K562 (cell line): ENCODE measurements at regions not wholly inside any gene's neighbourhood (a gene's known extent, or its start where the extent isn't known, plus 50 kb on each side); places are given as distances from the start of the nearest gene placed in this dataset.

ENCODE experiments used
- ATAC-seq: fragments of 200-7000 bp; cut with Tn5 transposase; 3 replicates; pipeline ENCODE4 v1.9.1; 2020; ENCODE audit warnings: moderate library complexity
- BruUV-seq: library from RNA; stranded (reverse); fragments of 400-500 nt; replicated peaks from 2 replicates; lab custom pipeline; 2021; lab: Mats Ljungman, UMichigan
- CTCF ChIA-PET: fragments of 300-600 bp; formaldehyde crosslinking; extraction: SDS; loops from one replicate; lab custom pipeline; 2021; ENCODE audit warnings: low intra/inter-chr PET ratio; lab: Yijun Ruan, JAX
- POLR2A ChIA-PET: fragments of 300-600, 350-650 bp; sonication (Branson Sonifier 250); formaldehyde crosslinking; extraction: SDS; loops from one replicate; lab custom pipeline; 2021; ENCODE audit warnings: antibody characterized with exemption, inconsistent platforms; lab: Yijun Ruan, JAX
- DNase-seq, 4 experiments: peaks; one replicate each; pipeline versions ENCODE4 v3.0.0 to v3.0.0-alpha.2; 2011 to 2018; ENCODE audit warnings: low spot score in 3 of 4, mixed read lengths in 3 of 4; ENCODE audit errors: extremely low read depth in 1 of 4
- FAIRE-seq: peaks from 2 replicates; lab custom pipeline; 2011; peaks lifted over from hg19 to GRCh38; lab: Jason Lieb, UNC
- H2AFZ ChIP-seq: 2 replicates; pipeline ENCODE4 v1.6.0; 2011; ENCODE audit warnings: low read depth, low read length, control low read depth, inconsistent platforms
- H3K27ac ChIP-seq: fragments of 200-600 bp; 3 replicates; pipeline ENCODE4 v1.8.0; 2011; ENCODE audit warnings: low read depth, mild to moderate bottlenecking, control low read depth, inconsistent platforms, low read length, moderate library complexity, mixed read lengths; ENCODE audit errors: extremely low read depth
- H3K27me3 ChIP-seq, 2 experiments: fragments of 300-600 bp in 1 of 2; 2 replicates in 1 of 2; 3 replicates in 1 of 2; pipeline versions ENCODE4 v1.6.0 to v1.8.0; 2011; ENCODE audit warnings: inconsistent platforms in 2 of 2, low read length in 2 of 2, mild to moderate bottlenecking in 1 of 2, mixed read lengths in 1 of 2, moderate library complexity in 1 of 2; ENCODE audit not compliant: control insufficient read depth in 2 of 2, insufficient read depth in 2 of 2
- H3K36me3 ChIP-seq: fragments of 300-600 bp; 3 replicates; pipeline ENCODE4 v1.8.0; 2011; ENCODE audit warnings: mild to moderate bottlenecking, low read length, inconsistent platforms; ENCODE audit not compliant: control insufficient read depth, insufficient read depth
- H3K4me1 ChIP-seq, 2 experiments: fragments of 200-600 bp in 1 of 2; replicated peaks in 1 of 2; 2 replicates in 1 of 2; 3 replicates in 1 of 2; pipeline versions ENCODE4 v1.5.1 to v1.8.0; 2011; ENCODE audit warnings: inconsistent platforms in 2 of 2, low read length in 2 of 2, mild to moderate bottlenecking in 1 of 2, mixed read lengths in 1 of 2, moderate library complexity in 1 of 2; ENCODE audit not compliant: control insufficient read depth in 2 of 2, insufficient read depth in 2 of 2
- H3K4me2 ChIP-seq: 2 replicates; pipeline ENCODE4 v1.6.1; 2011; ENCODE audit warnings: low read length, control low read depth, inconsistent platforms, mixed read lengths; ENCODE audit not compliant: insufficient read depth
- H3K4me3 ChIP-seq: fragments of 200-600 bp; sonication (generic), shearing (Covaris generic); 2 replicates; pipeline ENCODE4 v1.5.1; 2016; ENCODE audit warnings: control low read depth, inconsistent platforms
- H3K79me2 ChIP-seq: fragments of 200-600 bp; 3 replicates; pipeline ENCODE4 v1.8.0; 2011; ENCODE audit warnings: low read length, inconsistent platforms; ENCODE audit not compliant: control insufficient read depth, insufficient read depth
- H3K9ac ChIP-seq, 2 experiments: 2 replicates each; pipeline versions ENCODE4 v1.6.0 to v1.6.1; 2011; ENCODE audit warnings: low read depth in 2 of 2, low read length in 2 of 2, control low read depth in 1 of 2, inconsistent platforms in 1 of 2, mild to moderate bottlenecking in 1 of 2, mixed read lengths in 1 of 2; ENCODE audit not compliant: insufficient read depth in 1 of 2
- H3K9me1 ChIP-seq: one replicate; pipeline ENCODE4 v1.6.0; 2011; ENCODE audit warnings: inconsistent platforms, mild to moderate bottlenecking, low read length, moderate library complexity; ENCODE audit not compliant: control insufficient read depth, insufficient read depth
- H3K9me3 ChIP-seq: replicated peaks from 2 replicates; pipeline ENCODE4 v1.5.1; 2011; ENCODE audit warnings: low read depth, low read length, inconsistent platforms; ENCODE audit not compliant: control insufficient read depth, insufficient read depth
- H4K20me1 ChIP-seq: replicated peaks from 2 replicates; pipeline ENCODE4 v1.6.1; 2011; ENCODE audit warnings: low read length, inconsistent platforms, mixed read lengths; ENCODE audit not compliant: control insufficient read depth, insufficient read depth
- AFF1 ChIP-seq, 2 experiments: fragments of 450-650 bp; IDR thresholded peaks; 2 replicates each; pipeline ENCODE4 v1.6.1; 2018; ENCODE audit warnings: mild to moderate bottlenecking in 2 of 2, low read depth in 1 of 2; ENCODE audit not compliant: partially characterized antibody in 2 of 2
- BHLHE40 ChIP-seq: IDR thresholded peaks from 2 replicates; pipeline ENCODE4 v1.6.1; 2011; ENCODE audit warnings: low read length, improper control_type of control experiment
- ESRRA ChIP-seq: fragments of 450-650 bp; IDR thresholded peaks from 2 replicates; pipeline ENCODE4 v1.6.1; 2014; ENCODE audit warnings: low read depth, mild to moderate bottlenecking, moderate library complexity, borderline replicate concordance
- ETV1 ChIP-seq: fragments of 450-650 bp; conservative IDR thresholded peaks from 2 replicates; pipeline ENCODE4 v1.6.1; 2016; ENCODE audit warnings: missing genetic modification characterization, control low read depth, low read depth, missing compliant biosample characterization
- ILK ChIP-seq: fragments of 450-650 bp; IDR thresholded peaks from 2 replicates; pipeline ENCODE4 v1.6.1; 2016; ENCODE audit warnings: missing genetic modification characterization, low read depth, mild to moderate bottlenecking, missing compliant biosample characterization, moderate library complexity, borderline replicate concordance
- NFIX ChIP-seq: fragments of 250-450 bp; sonication (Bioruptor Pico); IDR thresholded peaks from 2 replicates; pipeline ENCODE4 v1.4.0; 2020; ENCODE audit warnings: low read depth, mild to moderate bottlenecking, moderate library complexity
- NR4A1 ChIP-seq, 2 experiments: fragments of 250-450 bp in 1 of 2; fragments of 450-650 bp in 1 of 2; sonication (Bioruptor Pico) in 1 of 2; IDR thresholded peaks; 2 replicates each; pipeline versions ENCODE4 v1.4.0 to v1.6.1; 2016 to 2020; ENCODE audit warnings: mild to moderate bottlenecking in 2 of 2, missing compliant biosample characterization in 1 of 2, missing genetic modification characterization in 1 of 2, moderate library complexity in 1 of 2
- SNIP1 ChIP-seq: fragments of 450-650 bp; IDR thresholded peaks from 2 replicates; pipeline ENCODE4 v1.7.1; 2017; ENCODE audit warnings: low read depth, mild to moderate bottlenecking
- ZBTB12 ChIP-seq: fragments of 250-450 bp; sonication (Bioruptor Pico); IDR thresholded peaks from 2 replicates; pipeline ENCODE4 v1.4.0; 2020
- WGBS: fragments of 100-300 bp; shearing (Covaris generic); methylation state at CpG from one replicate; pipeline ENCODE4 v1.1.6; 2016; ENCODE audit warnings: low coverage, mixed read lengths; ENCODE audit not compliant: insufficient coverage; ENCODE audit errors: missing lambda C conversion rate; 5-methylcytosine and 5-hydroxymethylcytosine counted together
- in situ Hi-C: fragments of 300-500 bp; cut with MboI; formaldehyde crosslinking; loops from 4 replicates; pipeline ENCODE4 v1.15.0; 2018; ENCODE audit warnings: inconsistent platforms, mixed read lengths
- intact Hi-C: fragments of 100-400 bp; cut with micrococcal nuclease; formaldehyde crosslinking; loops from 2 replicates; pipeline ENCODE4 v1.14.2; 2022

GRCh38 chr12:86744547-86745212 lies 488.5 kb upstream of the MGAT4C start:
- Histone ChIP-seq H3K9me1 (no peaks in the 10 kb centered on the region), H2AFZ (no peak overlapping the region), H3K4me1 (no peaks in the 10 kb centered on the region), H3K27me3 (no peaks in the 10 kb centered on the region), H3K27ac (no peak overlapping the region), H4K20me1 (no peaks in the 10 kb centered on the region), H3K36me3 (no peaks in the 10 kb centered on the region), H3K79me2 (no peaks in the 10 kb centered on the region), H3K4me2 (no peak overlapping the region), H3K9ac (no peak overlapping the region), H3K4me3 (no peak overlapping the region), H3K9me3 (no peaks in the 10 kb centered on the region; the same call in 1 of the 2 replicates)
- no peak for FAIRE-seq
- no TSS peak for BruUV-seq
- in situ Hi-C loops (no loop called here), intact Hi-C loops (no loop called here)
- CTCF ChIA-PET = no interaction called here
- WGBS = 0% methylated on average over 2 of the region's 2 CpGs
- DNase-seq = no peak
- no peak for ATAC-seq
- TF ChIP-seq BHLHE40 = no peak
- TF ChIP-seq NR4A1 (CRISPR knock-in tag; IDR thresholded peaks at IDR 0.05) = no peak
- no peak for TF ChIP-seq NR4A1 (tag; IDR thresholded peaks at IDR 0.05)
- TF ChIP-seq ETV1 (tag) = no peak
- no peak for TF ChIP-seq ILK (tag)
- no peak for TF ChIP-seq ESRRA
- TF ChIP-seq ZBTB12 (CRISPR knock-in tag) = no peak
- TF ChIP-seq SNIP1 = no peak
- no peak for TF ChIP-seq AFF1 (IDR thresholded peaks at IDR 0.05; ENCODE audit: low read depth in 1 of 2, partially characterized antibody in 2 of 2)
- no peak for TF ChIP-seq NFIX (CRISPR knock-in tag)
- POLR2A ChIA-PET = no interaction called here
